HFFc6 (cell line): ENCODE measurements at regions not wholly inside any gene's neighbourhood (a gene's known extent, or its start where the extent isn't known, plus 50 kb on each side); places are given as distances from the start of the nearest gene placed in this dataset.
"Not testable (repeated sequence)": the region's sequence is repeated elsewhere in the genome, so short reads cannot be mapped to it uniquely, and the experiment has no call there.

Experiments
- DNase-seq: peaks from one replicate; pipeline ENCODE4 v3.0.0-alpha.2; 2018
- H3K27ac Mint-ChIP-seq: 2 replicates; pipeline ENCODE4 v1.8.0; 2020; ENCODE audit warnings: mild to moderate bottlenecking, mixed read lengths
- H3K27me3 Mint-ChIP-seq: 2 replicates; pipeline ENCODE4 v1.8.0; 2021; ENCODE audit warnings: mild to moderate bottlenecking, moderate library complexity, mixed read lengths; ENCODE audit not compliant: insufficient read depth
- H3K36me3 Mint-ChIP-seq: 2 replicates; pipeline ENCODE4 v1.8.0; 2021; ENCODE audit warnings: low read depth, mixed read lengths
- H3K4me1 Mint-ChIP-seq: 2 replicates; pipeline ENCODE4 v1.8.0; 2020; ENCODE audit warnings: low read depth, mixed read lengths
- H3K4me3 Mint-ChIP-seq: 2 replicates; pipeline ENCODE4 v1.8.0; 2020; ENCODE audit warnings: mild to moderate bottlenecking, moderate library complexity, mixed read lengths
- H3K9me3 Mint-ChIP-seq: 2 replicates; pipeline ENCODE4 v1.8.0; 2020; ENCODE audit warnings: mild to moderate bottlenecking, mixed read lengths

DNA sequence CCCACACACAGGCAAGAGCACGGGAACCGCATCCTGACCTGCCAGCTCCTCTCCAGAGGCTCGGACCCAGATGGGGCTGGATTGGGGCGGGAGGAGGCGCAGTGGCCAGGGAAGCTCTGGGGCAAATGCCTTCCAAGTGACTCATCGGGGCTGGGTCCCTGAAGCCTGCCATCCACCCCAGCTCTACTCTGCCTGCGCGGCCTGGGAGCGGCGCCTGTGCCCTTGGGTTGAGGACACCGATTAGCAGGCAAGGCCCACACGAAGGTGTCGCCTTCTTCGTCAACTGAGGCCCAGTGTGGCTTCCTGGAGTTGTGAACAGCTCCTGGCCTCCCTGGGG lies 4380.3 kb upstream of the TPTE start:
- H3K4me3 Mint-ChIP-seq, H3K9me3 Mint-ChIP-seq, H3K36me3 Mint-ChIP-seq, H3K4me1 Mint-ChIP-seq, H3K27me3 Mint-ChIP-seq, H3K27ac Mint-ChIP-seq, DNase-seq: not testable (repeated sequence)

DNA sequence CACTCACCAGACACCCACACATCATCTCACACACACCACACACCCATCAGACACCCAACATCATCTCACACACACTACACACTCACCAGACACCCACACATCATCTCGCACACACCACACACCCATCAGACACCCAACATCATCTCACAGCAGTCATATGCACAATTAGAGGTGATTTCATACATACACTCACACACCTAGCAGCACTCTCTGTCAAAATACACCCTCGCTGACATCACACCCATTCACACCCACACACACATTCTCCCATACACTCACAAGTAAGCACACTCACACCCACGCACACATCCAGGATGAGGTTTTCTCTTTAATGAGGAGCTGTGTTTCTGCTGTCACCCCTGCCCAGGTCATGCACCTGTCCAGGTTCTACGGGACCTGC lies 4368.2 kb upstream of the TPTE start:
- H3K27ac Mint-ChIP-seq, H3K27me3 Mint-ChIP-seq, DNase-seq, H3K9me3 Mint-ChIP-seq, H3K4me1 Mint-ChIP-seq, H3K36me3 Mint-ChIP-seq, H3K4me3 Mint-ChIP-seq: not testable (repeated sequence)

DNA sequence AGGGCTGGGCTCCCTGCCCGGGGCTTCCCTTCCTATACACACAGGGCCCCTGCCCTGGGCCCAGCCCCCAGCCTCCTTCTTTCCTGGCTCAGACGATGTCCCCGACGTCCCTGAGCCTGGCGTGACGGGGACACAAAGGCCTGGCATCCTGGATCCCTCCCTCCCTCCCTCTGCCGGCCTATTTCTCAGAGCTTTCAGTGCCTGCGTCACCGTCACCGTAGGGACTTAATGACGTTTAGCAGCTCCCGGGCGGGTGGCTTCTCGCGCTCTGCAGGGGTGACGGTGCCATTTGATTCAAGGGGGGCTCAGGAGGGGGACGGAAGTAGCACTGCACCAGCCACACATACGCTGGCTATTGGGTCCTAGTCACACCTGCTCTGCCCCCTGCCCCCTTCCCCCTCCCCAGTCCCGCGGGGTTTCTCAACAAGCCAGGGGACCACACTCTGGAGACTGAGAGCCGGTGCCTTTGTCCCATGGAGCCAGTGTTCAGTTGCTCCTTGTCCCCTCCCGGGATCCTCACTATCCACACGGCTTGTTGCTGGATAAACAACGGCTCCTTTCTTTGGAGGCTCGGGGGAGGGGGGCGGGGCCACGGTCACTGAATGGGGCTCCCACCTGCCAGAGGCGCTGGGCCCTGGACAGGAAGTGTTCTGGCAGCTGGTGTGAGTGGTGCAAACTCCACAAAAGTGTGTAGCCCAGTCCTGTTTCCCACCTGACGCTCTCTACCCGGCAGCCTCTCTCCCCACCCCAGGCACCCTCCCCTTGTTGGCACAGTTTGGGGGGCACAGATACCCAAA lies 4366.7 kb upstream of the TPTE start:
- not testable (repeated sequence) for H3K27ac Mint-ChIP-seq, H3K4me3 Mint-ChIP-seq, H3K4me1 Mint-ChIP-seq, DNase-seq, H3K9me3 Mint-ChIP-seq, H3K27me3 Mint-ChIP-seq, H3K36me3 Mint-ChIP-seq

DNA sequence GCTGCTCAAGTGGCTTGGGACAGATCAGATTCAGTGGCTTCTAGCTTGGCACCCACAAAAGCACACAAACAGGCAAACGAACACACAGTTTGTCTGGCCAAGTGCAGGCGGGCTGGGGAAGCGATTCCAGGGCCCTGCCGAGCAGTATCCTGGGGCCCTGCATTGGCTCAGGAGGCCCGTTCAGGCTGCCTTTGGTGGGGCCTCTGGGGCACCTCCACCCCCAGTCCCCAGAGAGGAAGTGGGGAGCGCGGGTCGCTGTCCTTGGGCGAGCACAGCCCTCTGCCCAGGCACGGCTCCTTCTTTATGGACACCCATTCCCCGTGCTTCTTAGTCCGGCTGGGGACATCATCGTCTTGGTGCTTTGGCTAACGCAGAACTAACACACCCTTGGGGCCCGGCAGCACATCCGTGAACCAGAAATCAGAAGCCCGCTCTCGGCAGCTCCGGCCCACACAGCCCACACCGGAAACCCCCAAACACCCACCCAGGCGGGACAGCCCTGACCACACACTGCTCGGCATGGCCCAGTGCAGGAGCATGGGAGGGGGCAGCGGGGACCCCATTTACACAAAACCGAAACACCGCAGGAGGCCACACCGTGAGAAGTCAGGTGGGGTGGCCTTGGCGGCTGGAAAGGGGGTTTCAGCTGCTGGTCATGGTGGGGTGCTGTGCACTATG lies 4364.5 kb upstream of the TPTE start:
- not testable (repeated sequence) for H3K4me3 Mint-ChIP-seq, H3K9me3 Mint-ChIP-seq, H3K27ac Mint-ChIP-seq, H3K36me3 Mint-ChIP-seq, DNase-seq, H3K4me1 Mint-ChIP-seq, H3K27me3 Mint-ChIP-seq

DNA sequence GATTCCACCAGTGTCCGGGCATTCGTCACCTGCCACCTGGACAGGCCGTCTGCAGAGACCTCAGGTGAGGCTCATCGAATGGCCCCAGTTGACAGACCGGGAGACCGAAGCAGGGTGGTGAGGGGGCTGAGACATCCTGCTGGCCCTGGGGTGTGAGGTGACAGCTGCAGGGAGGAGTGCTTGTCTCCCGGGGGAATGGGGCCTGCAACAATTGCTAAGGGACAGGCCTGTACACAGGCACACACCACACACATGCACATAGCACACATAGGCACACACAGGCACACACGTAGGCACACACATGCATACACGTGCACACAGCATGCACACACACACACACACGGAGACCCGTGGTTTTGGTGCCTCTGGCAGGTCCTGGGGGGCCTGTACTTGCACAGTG lies 4363.9 kb upstream of the TPTE start:
- H3K36me3 Mint-ChIP-seq, H3K27me3 Mint-ChIP-seq, DNase-seq, H3K4me3 Mint-ChIP-seq, H3K4me1 Mint-ChIP-seq, H3K27ac Mint-ChIP-seq, H3K9me3 Mint-ChIP-seq: not testable (repeated sequence)

DNA sequence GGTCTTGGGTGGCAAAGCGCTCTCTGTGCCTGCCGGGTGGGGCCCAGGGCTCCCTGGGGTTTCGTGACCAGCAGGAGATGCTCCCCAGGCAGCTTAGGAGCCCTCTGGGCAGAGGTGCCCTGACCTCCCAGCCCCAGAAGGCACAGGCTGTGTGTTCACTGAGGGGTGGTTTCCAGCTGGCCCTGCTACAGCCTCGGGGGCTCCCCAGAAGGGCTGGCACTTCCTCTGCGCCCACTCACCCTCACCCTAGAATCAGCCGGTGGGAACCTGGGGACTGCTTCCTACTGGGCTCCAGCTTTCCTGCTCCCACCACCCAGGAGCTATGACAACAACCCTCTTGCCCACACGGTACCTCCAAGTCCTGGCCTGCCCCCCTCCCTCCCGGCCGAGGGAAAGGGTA lies 4363.2 kb upstream of the TPTE start:
- H3K4me3 Mint-ChIP-seq, H3K36me3 Mint-ChIP-seq, H3K4me1 Mint-ChIP-seq, DNase-seq, H3K27ac Mint-ChIP-seq, H3K27me3 Mint-ChIP-seq, H3K9me3 Mint-ChIP-seq: not testable (repeated sequence)
